Activated naive CD4-positive, alpha-beta T cell treated with anti-CD3 and anti-CD28 coated beads, Interleukin-2, amount 50 U/mL, for 24 hours (primary cell): ENCODE measurements at regions not wholly inside any gene's neighbourhood (a gene's known extent, or its start where the extent isn't known, plus 50 kb on each side); places are given as distances from the start of the nearest gene placed in this dataset.

ENCODE experiments used
- H3K27ac Mint-ChIP-seq: one replicate; pipeline ENCODE4 v1.8.0; 2021; ENCODE audit warnings: mild to moderate bottlenecking, mixed read lengths
- H3K27me3 Mint-ChIP-seq: one replicate; pipeline ENCODE4 v1.8.0; 2021; ENCODE audit warnings: mixed read lengths
- H3K36me3 Mint-ChIP-seq: one replicate; pipeline ENCODE4 v1.8.0; 2021; ENCODE audit warnings: mixed read lengths
- H3K4me1 Mint-ChIP-seq: one replicate; pipeline ENCODE4 v1.8.0; 2021; ENCODE audit warnings: mixed read lengths
- H3K4me3 Mint-ChIP-seq: one replicate; pipeline ENCODE4 v1.8.0; 2021; ENCODE audit warnings: mild to moderate bottlenecking, mixed read lengths
- H3K9me3 Mint-ChIP-seq: one replicate; pipeline ENCODE4 v1.8.0; 2021; ENCODE audit warnings: mixed read lengths

DNA sequence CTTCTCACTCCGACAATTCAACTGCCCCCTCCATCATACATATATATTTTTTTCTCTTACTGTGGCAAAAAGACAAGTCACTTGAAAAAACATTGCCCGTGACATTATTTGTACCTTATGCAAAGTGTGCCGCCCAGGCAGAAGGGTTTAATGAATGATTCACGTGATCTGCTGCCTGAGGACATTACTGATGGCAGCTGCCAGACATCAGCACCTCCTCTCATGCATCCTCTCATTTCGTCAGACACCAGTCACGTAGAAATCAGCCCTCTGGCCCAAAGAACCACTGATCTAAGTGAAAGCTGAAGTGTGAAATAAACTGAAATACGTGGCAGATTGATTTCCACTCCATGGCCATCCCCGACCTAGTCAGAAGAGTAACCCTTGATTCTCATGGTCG lies 218.8 kb upstream of the PDE10A start:
- Mint-ChIP-seq H3K4me1 (peaks cover 10% of the 10 kb centered on the region), H3K36me3 (no peaks in the 10 kb centered on the region), H3K4me3 (no peak overlapping the region), H3K27me3 (peaks cover 17% of the 10 kb centered on the region), H3K9me3 (no peaks in the 10 kb centered on the region), H3K27ac (no peak overlapping the region)

DNA sequence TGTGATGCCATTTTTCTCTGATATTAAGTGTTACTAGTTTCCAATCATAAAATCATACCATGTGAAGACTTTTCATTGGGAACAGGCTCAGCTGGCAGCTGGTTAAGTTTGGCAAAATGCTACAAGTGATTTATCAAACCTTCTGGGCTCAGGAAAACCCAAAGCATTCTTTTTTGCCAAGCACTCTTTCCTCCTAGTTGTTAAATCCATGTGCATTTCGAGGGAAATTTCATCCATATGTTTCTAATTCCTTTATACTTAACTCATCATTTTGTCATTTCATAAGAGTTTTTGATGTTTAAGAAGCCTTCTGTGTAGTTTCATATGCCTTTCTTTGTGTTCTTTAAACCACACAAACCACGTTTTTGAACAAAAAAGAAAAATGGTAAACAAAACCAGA lies 217.6 kb upstream of the PDE10A start:
- Mint-ChIP-seq H3K27ac (no peak overlapping the region), H3K9me3 (no peaks in the 10 kb centered on the region), H3K36me3 (no peaks in the 10 kb centered on the region), H3K4me3 (no peak overlapping the region), H3K27me3 (peaks cover 18% of the 10 kb centered on the region), H3K4me1 (peaks cover 10% of the 10 kb centered on the region)

DNA sequence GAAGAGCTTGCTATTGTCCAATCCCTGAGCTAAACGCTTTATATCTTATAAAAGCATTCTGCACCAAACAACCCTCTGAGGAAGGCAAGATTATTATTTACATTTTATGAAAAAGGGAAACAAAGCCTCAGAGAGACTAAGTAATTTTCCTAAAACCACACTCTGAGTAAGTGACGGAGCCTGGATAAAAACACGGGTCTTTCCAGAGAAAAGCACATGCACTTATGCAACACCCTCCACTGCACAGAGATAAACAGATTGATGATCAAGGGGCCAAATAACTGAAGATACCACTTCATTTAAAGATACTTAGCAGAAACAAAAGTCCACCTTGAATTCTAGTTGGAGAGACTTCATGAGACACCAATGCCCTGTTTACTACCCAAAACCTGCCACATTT lies 214.7 kb upstream of the PDE10A start:
- no peaks in the 10 kb centered on the region for H3K9me3 Mint-ChIP-seq

GRCh38 chr6:165877192-165877591 lies 214.2 kb upstream of the PDE10A start:
- Mint-ChIP-seq H3K9me3 (no peaks in the 10 kb centered on the region), H3K27me3 (peaks cover 17% of the 10 kb centered on the region), H3K36me3 (no peaks in the 10 kb centered on the region), H3K27ac (no peak overlapping the region), H3K4me3 (no peak overlapping the region), H3K4me1 (no peaks in the 10 kb centered on the region)

More for the DNA sequence above, 214.7 kb upstream of the PDE10A start:
- peaks cover 17% of the 10 kb centered on the region for H3K27me3 Mint-ChIP-seq
- H3K4me1 Mint-ChIP-seq = no peaks in the 10 kb centered on the region
- H3K27ac Mint-ChIP-seq = no peak overlapping the region
- H3K36me3 Mint-ChIP-seq = no peaks in the 10 kb centered on the region
- no peak overlapping the region for H3K4me3 Mint-ChIP-seq

- no peak overlapping the region for H3K4me3 Mint-ChIP-seq
- H3K36me3 Mint-ChIP-seq = no peaks in the 10 kb centered on the region
- H3K9me3 Mint-ChIP-seq = no peaks in the 10 kb centered on the region
- H3K27me3 Mint-ChIP-seq = peaks cover 14% of the 10 kb centered on the region
- no peak overlapping the region for H3K27ac Mint-ChIP-seq
- H3K4me1 Mint-ChIP-seq = no peaks in the 10 kb centered on the region
Observed at GRCh38 chr6:165876588-165876987, 213.5 kb upstream of the PDE10A start.

DNA sequence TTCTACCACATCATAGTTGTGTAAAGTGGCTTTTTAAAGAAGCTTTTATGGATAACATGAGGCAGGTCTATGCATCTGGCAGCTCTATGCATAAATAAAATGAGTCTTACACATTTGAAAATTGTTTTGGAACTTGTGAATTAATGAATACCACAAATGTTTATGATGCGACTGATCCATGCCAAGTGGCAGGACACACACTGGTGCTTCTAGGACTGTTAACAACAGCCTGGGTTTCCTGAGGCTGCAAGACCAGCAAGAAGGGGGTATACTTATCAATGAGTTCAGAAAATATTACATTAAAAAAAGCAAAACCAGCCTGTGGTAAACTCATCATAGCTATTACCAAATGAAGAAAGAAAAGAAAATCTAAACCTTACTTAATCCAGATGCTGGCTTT lies 212.9 kb upstream of the PDE10A start:
- H3K4me3 Mint-ChIP-seq = no peak overlapping the region
- H3K36me3 Mint-ChIP-seq = no peaks in the 10 kb centered on the region
- no peaks in the 10 kb centered on the region for H3K9me3 Mint-ChIP-seq
- no peak overlapping the region for H3K27ac Mint-ChIP-seq
- H3K4me1 Mint-ChIP-seq = no peaks in the 10 kb centered on the region
- H3K27me3 Mint-ChIP-seq = peaks cover 16% of the 10 kb centered on the region

DNA sequence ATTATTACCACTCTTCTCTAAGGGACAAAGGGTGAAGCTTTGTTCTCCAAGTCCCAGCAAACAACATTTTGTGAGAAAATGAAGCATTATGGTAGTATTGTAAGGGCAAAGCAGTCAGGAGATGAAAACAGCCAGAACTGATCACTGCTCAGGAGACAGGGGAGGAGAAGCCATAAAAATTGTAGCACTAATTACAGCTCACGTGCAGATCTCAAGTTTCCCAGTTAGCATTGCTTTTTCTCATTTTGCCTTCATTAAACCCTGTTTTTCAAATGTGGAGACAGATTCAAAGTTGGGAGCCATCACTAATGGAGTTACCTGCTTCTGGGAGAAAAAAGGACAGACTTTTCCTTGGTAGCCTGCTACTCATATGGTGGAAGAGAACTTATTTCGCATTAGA lies 210.9 kb upstream of the PDE10A start:
- peaks cover 21% of the 10 kb centered on the region for H3K27me3 Mint-ChIP-seq
- no peak overlapping the region for H3K27ac Mint-ChIP-seq
- H3K36me3 Mint-ChIP-seq = peaks cover 2% of the 10 kb centered on the region
- H3K4me1 Mint-ChIP-seq = no peaks in the 10 kb centered on the region
- peaks cover 11% of the 10 kb centered on the region for H3K9me3 Mint-ChIP-seq
- no peak overlapping the region for H3K4me3 Mint-ChIP-seq

- no peak overlapping the region for H3K4me3 Mint-ChIP-seq
- peaks cover 16% of the 10 kb centered on the region for H3K27me3 Mint-ChIP-seq
- H3K4me1 Mint-ChIP-seq = no peaks in the 10 kb centered on the region
- peaks cover 11% of the 10 kb centered on the region for H3K9me3 Mint-ChIP-seq
- H3K36me3 Mint-ChIP-seq = peaks cover 2% of the 10 kb centered on the region
- H3K27ac Mint-ChIP-seq = no peak overlapping the region
Observed at GRCh38 chr6:165872811-165873210, 209.8 kb upstream of the PDE10A start.

GRCh38 chr6:165872311-165872710 lies 209.3 kb upstream of the PDE10A start:
- H3K9me3 Mint-ChIP-seq = peaks cover 11% of the 10 kb centered on the region
- no peaks in the 10 kb centered on the region for H3K4me1 Mint-ChIP-seq
- peaks cover 2% of the 10 kb centered on the region for H3K36me3 Mint-ChIP-seq
- H3K4me3 Mint-ChIP-seq = no peak overlapping the region
- H3K27me3 Mint-ChIP-seq = peaks cover 16% of the 10 kb centered on the region
- H3K27ac Mint-ChIP-seq = no peak overlapping the region

DNA sequence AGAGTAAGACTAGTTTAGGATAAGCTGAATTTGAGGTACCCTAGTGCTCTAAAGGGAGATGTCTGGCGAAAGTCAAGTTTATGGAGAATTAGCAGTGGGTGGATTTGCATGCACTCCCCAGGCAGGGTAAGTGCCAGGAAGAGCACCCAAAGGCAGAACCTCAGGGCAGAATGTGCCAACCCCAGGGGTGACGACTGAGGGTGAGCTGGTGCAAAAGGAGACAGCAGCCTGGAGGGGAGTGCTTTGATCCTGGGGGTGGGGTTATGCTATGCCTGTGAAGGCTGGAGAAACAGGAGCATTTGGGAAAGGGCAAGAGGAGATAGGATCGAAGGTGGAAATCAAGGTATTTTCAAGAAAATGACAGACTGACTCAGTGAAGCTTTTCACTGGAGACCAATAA lies 208.5 kb upstream of the PDE10A start:
- no peak overlapping the region for H3K4me3 Mint-ChIP-seq
- H3K36me3 Mint-ChIP-seq = peaks cover 2% of the 10 kb centered on the region
- H3K9me3 Mint-ChIP-seq = peaks cover 16% of the 10 kb centered on the region
- no peaks in the 10 kb centered on the region for H3K4me1 Mint-ChIP-seq
- no peak overlapping the region for H3K27ac Mint-ChIP-seq
- H3K27me3 Mint-ChIP-seq = peaks cover 16% of the 10 kb centered on the region

DNA sequence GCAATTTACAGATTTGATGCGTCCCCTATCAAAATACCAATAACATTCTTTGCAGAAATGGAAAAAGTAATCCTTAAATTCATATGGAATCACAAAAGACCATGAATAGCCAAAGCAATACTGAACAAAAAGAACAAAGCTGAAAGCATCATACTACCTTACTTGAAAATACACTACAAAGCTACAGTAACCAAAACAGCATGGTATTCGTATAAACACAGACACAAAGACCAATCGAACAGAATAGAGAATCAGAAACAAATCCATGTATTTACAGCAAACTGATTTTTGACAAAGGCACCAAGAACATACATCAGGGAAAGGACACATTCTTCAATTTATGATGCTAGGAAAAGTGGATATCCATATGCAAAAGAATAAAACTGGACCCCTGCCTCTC lies 206.5 kb upstream of the PDE10A start:
- Mint-ChIP-seq H3K27me3 (peaks cover 16% of the 10 kb centered on the region), H3K4me1 (no peaks in the 10 kb centered on the region), H3K27ac (no peak overlapping the region), H3K36me3 (peaks cover 2% of the 10 kb centered on the region), H3K9me3 (peaks cover 26% of the 10 kb centered on the region), H3K4me3 (no peak overlapping the region)

GRCh38 chr6:165864925-165865324 lies 201.9 kb upstream of the PDE10A start:
- Mint-ChIP-seq H3K9me3 (peaks cover 28% of the 10 kb centered on the region), H3K36me3 (no peaks in the 10 kb centered on the region), H3K27me3 (peaks cover 22% of the 10 kb centered on the region), H3K27ac (no peak overlapping the region), H3K4me3 (no peak overlapping the region), H3K4me1 (no peaks in the 10 kb centered on the region)

DNA sequence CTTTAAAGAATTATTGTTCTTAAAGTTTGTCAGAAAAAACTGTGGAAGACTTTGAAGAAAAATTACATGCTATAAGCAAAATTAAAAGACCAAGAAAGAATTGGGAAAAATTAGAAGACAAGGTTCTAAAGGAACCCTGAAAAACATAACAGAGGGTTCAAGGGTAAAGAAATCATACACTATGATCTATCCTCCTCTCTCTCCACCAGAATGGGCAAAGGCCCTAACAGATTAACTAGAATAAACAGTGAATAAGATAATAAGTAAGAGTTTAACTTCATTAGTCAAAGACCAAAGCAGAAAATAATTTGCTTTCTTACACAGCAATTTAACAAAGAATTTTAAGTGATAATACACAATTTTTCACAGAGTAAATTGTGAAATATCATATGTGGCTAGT lies 201.2 kb upstream of the PDE10A start:
- Mint-ChIP-seq H3K36me3 (no peaks in the 10 kb centered on the region), H3K4me3 (no peak overlapping the region), H3K27me3 (peaks cover 23% of the 10 kb centered on the region), H3K4me1 (no peaks in the 10 kb centered on the region), H3K27ac (no peak overlapping the region), H3K9me3 (peaks cover 21% of the 10 kb centered on the region)

GRCh38 chr6:165863801-165864200 lies 200.8 kb upstream of the PDE10A start:
- peaks cover 24% of the 10 kb centered on the region for H3K27me3 Mint-ChIP-seq
- peaks cover 20% of the 10 kb centered on the region for H3K9me3 Mint-ChIP-seq
- H3K36me3 Mint-ChIP-seq = no peaks in the 10 kb centered on the region
- H3K27ac Mint-ChIP-seq = no peak overlapping the region
- no peaks in the 10 kb centered on the region for H3K4me1 Mint-ChIP-seq
- no peak overlapping the region for H3K4me3 Mint-ChIP-seq

DNA sequence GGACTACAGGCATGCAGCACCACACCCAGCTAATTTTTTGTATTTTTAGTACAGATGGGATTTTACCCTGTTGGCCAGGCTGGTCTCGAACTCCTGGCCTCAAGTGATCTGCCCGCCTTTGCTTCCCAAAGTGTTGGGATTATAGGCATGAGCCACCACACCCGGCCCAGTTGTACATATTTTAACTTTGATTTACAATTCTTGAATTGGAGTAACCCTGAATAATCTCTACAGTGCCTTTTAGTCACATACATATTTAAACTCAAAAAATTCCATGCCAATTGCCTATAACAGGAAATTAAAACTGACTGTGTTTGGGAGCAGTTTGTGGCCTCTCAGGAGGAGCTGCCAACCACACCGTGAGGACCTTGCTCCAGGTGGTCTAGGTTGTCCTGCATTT lies 199.8 kb upstream of the PDE10A start:
- Mint-ChIP-seq H3K36me3 (no peaks in the 10 kb centered on the region), H3K27me3 (peaks cover 25% of the 10 kb centered on the region), H3K4me3 (no peak overlapping the region), H3K4me1 (no peaks in the 10 kb centered on the region), H3K27ac (no peak overlapping the region), H3K9me3 (peaks cover 20% of the 10 kb centered on the region)

DNA sequence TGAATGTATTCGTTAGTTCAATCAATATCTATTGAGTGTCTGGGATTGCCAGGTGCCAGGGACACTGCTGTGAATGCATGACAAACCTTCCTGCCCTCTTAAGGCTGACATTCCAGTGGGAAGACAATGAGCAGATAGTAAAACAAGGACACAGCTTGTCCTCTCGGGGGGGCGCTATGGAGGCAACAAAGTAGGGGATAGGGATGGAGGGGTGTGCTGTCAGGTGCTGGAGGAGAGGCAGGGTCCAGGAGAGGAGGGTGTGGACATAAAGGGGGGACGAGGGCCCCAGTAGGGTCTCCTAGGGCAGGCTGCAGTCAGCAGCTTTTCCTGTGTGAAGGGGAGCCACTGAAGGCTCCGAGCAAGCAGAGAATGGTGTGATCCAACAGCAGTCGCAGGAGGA lies 198.2 kb upstream of the PDE10A start:
- Mint-ChIP-seq H3K27ac (no peak overlapping the region), H3K9me3 (peaks cover 12% of the 10 kb centered on the region), H3K4me3 (no peak overlapping the region), H3K36me3 (no peaks in the 10 kb centered on the region), H3K4me1 (no peaks in the 10 kb centered on the region), H3K27me3 (peaks cover 27% of the 10 kb centered on the region)

GRCh38 chr6:165858586-165858985 lies 195.5 kb upstream of the PDE10A start:
- H3K4me3 Mint-ChIP-seq = no peak overlapping the region
- peaks cover 34% of the 10 kb centered on the region for H3K27me3 Mint-ChIP-seq
- H3K4me1 Mint-ChIP-seq = no peaks in the 10 kb centered on the region
- no peaks in the 10 kb centered on the region for H3K36me3 Mint-ChIP-seq
- no peaks in the 10 kb centered on the region for H3K9me3 Mint-ChIP-seq
- H3K27ac Mint-ChIP-seq = no peak overlapping the region
